ENCODE measurements at regions not wholly inside any gene's neighbourhood (a gene's known extent, or its start where the extent isn't known, plus 50 kb on each side); places are given as distances from the start of the nearest gene placed in this dataset.
A peak's percentile ranks its signal among the peaks of the same experiment; 100 is the strongest.
"Not testable (repeated sequence)": the region's sequence is repeated elsewhere in the genome, so short reads cannot be mapped to it uniquely, and the experiment has no call there.

DNA sequence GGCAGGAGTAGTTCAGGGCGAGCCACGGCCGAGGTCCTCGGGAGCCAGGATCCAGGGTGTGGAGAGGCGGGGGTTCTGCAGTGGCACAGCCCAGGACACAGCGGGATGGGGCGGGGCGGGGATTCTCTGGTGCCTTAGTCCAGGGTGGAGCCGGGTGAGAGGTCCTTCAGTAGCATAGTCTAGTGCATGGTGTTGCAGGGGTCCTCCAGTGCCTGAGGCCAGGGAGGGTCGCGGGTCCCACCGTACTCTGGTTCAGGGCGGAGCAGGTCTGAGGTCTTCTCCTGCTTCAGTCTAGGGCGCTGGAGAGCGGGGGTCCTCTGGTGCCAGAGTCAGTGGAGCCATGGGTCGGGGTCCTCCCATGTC, 131.1 kb downstream of the CCDC74A start:
- H3K27ac Mint-ChIP-seq = no peak overlapping the region
- no peaks in the 10 kb centered on the region for H3K9me3 Mint-ChIP-seq (ENCODE audit: low read depth)
- H3K4me3 Mint-ChIP-seq (ENCODE audit: low read depth) = no peak overlapping the region
- no peaks in the 10 kb centered on the region for H3K4me1 Mint-ChIP-seq (ENCODE audit: low read depth)
- no peak for DNase-seq (ENCODE audit: low spot score, unreplicated experiment)
- peaks cover 26% of the 10 kb centered on the region for H3K27me3 Mint-ChIP-seq
- no peaks in the 10 kb centered on the region for H3K36me3 Mint-ChIP-seq (ENCODE audit: insufficient read depth)
- TF ChIP-seq, protein P1, sequence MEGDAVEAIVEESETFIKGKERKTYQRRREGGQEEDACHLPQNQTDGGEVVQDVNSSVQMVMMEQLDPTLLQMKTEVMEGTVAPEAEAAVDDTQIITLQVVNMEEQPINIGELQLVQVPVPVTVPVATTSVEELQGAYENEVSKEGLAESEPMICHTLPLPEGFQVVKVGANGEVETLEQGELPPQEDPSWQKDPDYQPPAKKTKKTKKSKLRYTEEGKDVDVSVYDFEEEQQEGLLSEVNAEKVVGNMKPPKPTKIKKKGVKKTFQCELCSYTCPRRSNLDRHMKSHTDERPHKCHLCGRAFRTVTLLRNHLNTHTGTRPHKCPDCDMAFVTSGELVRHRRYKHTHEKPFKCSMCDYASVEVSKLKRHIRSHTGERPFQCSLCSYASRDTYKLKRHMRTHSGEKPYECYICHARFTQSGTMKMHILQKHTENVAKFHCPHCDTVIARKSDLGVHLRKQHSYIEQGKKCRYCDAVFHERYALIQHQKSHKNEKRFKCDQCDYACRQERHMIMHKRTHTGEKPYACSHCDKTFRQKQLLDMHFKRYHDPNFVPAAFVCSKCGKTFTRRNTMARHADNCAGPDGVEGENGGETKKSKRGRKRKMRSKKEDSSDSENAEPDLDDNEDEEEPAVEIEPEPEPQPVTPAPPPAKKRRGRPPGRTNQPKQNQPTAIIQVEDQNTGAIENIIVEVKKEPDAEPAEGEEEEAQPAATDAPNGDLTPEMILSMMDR (IDR thresholded peaks at IDR 0.05; ENCODE audit: unreplicated experiment) = no peak

DNA sequence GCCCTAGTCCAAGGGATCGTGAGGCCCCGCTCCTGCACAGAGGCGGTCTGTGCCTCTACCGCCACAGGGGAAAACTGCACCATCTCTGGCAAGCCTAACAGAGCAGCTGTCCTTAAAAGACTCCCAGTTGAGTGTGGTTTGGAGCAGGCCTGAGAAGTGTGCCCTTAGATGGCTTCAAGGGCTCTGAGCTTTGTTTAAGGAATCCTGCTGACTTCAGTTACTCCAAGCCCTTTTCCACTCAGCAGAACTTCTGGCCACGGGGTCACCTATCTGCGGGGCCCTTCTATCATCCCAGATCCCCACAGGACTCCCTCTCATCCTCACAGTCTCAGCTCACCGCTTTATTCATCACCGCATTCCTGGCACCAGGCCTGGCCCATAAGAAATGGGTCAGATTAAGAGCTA, 131.5 kb downstream of the CCDC74A start:
- Mint-ChIP-seq H3K27ac (no peak overlapping the region), H3K4me3 (ENCODE audit: low read depth) (no peak overlapping the region), H3K27me3 (peaks cover 24% of the 10 kb centered on the region), H3K4me1 (ENCODE audit: low read depth) (no peaks in the 10 kb centered on the region), H3K9me3 (ENCODE audit: low read depth) (no peaks in the 10 kb centered on the region), H3K36me3 (ENCODE audit: insufficient read depth) (no peaks in the 10 kb centered on the region)
- TF ChIP-seq, protein P1 (IDR thresholded peaks at IDR 0.05; ENCODE audit: unreplicated experiment) = no peak
- no peak for DNase-seq (ENCODE audit: low spot score, unreplicated experiment)

DNA sequence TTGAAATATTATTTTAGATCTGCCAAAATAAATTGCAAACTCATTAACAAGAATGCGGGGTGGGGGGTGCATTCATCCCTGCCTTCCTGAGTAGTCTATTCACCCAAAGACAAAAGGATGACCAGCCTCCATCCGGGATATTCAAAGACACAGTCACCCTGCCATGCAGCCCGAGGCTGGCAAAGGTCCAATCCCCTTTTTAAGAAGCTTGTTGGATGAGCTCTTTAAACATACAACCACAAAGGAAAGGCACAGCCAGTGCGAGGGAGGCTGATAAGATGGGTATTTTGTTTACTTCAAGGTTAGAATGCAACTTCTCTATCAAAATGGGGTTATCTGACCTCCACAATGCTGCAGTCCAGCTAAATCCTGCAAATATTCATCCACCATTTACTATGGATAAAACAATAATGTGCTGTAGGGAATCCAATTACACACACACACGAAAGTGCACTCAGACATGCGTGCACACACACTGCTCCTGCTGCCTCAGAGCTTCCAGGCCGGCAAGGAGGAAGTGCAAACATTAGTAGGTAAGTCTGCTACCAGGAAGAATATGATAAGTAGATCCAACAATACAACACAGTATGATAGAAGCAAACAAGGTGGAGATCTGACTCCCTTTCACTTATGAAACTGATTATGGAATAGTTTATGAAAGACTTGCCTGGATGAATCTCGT, 133.6 kb downstream of the CCDC74A start:
- not testable (repeated sequence) for H3K27ac Mint-ChIP-seq; H3K4me3 Mint-ChIP-seq (ENCODE audit: low read depth); H3K9me3 Mint-ChIP-seq (ENCODE audit: low read depth); H3K4me1 Mint-ChIP-seq (ENCODE audit: low read depth); DNase-seq (ENCODE audit: low spot score, unreplicated experiment); H3K36me3 Mint-ChIP-seq (ENCODE audit: insufficient read depth)
- peaks cover 19% of the 10 kb centered on the region for H3K27me3 Mint-ChIP-seq

DNA sequence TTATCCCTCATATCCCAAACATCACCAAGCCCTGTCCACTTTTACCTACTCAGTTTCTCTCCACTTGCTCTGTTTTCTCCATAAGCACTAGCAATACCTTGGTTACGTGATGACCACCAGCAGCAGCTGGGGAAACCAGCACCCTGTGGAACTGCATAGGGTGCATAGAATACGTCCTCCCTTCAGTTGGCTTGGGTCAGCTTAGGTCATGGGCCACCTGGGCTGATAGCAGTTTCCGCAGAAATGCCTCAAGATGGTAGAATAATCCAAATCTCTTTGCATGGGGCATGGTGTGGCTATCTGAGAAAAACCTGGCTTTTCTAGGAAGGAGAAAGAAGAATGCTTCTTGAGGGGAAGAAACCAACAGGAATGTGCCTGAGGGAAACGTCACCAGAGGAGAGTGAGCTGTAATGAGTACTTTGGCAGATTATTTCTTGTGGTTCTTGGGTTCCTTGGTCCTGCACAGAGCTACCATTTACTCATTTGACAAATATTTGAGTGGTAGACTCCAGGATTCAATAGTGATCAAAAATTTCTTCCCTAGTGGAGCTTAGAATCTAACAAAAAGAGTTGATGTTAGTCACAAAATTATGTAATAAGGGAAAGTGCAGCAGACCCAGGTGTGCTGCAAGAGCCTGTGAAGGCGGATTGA, 134.3 kb downstream of the CCDC74A start:
- H3K4me3 Mint-ChIP-seq (ENCODE audit: low read depth); H3K36me3 Mint-ChIP-seq (ENCODE audit: insufficient read depth); DNase-seq (ENCODE audit: low spot score, unreplicated experiment); H3K27ac Mint-ChIP-seq; H3K4me1 Mint-ChIP-seq (ENCODE audit: low read depth); H3K9me3 Mint-ChIP-seq (ENCODE audit: low read depth): not testable (repeated sequence)
- peaks cover 19% of the 10 kb centered on the region for H3K27me3 Mint-ChIP-seq

DNA sequence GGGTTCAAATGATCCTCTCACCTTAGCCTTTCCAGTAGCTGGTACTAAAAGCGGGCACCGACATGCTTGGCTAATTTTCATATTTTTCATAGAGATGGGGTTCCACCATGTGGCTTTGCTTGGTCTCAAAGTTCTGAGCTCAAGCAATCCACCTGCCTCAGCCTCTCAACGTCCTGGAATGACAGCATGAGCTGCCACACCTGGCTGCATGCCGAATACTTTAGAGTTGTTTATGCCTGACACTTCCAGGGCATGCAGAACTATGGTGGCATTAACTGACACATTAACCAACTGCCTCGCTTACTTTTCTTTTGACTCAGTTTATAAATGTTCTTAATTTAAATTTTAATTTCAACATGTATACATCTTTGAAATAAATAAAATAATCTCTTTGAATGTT, 135.8 kb downstream of the CCDC74A start:
- H3K9me3 Mint-ChIP-seq (ENCODE audit: low read depth) = not testable (repeated sequence)

DNA sequence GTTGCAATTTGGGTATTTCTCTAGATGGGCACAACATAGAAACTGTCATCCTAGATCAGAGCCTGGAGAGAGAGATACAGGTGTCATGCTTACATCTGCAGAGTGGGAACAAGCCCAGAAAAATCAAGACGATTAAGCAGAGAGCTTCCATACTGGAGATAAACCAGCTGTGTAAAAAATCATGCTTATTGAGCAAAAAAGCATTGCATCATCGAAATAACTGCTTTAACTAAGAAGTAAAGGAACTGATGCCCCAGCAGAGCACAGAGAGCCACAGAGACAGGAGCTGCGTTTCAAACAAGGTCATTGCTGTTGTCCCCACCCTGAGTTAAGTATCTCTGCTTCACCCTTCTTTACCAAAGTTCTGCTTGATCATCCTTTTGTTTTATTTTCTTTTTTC, 138.0 kb downstream of the CCDC74A start:
- not testable (repeated sequence) for H3K4me1 Mint-ChIP-seq (ENCODE audit: low read depth); H3K36me3 Mint-ChIP-seq (ENCODE audit: insufficient read depth); H3K4me3 Mint-ChIP-seq (ENCODE audit: low read depth); H3K9me3 Mint-ChIP-seq (ENCODE audit: low read depth); H3K27ac Mint-ChIP-seq; DNase-seq (ENCODE audit: low spot score, unreplicated experiment)
- peaks cover 25% of the 10 kb centered on the region for H3K27me3 Mint-ChIP-seq

More for the DNA sequence above, 135.8 kb downstream of the CCDC74A start:
- not testable (repeated sequence) for DNase-seq (ENCODE audit: low spot score, unreplicated experiment); H3K4me3 Mint-ChIP-seq (ENCODE audit: low read depth); H3K27ac Mint-ChIP-seq; H3K36me3 Mint-ChIP-seq (ENCODE audit: insufficient read depth); H3K4me1 Mint-ChIP-seq (ENCODE audit: low read depth)
- peaks cover 19% of the 10 kb centered on the region for H3K27me3 Mint-ChIP-seq

DNA sequence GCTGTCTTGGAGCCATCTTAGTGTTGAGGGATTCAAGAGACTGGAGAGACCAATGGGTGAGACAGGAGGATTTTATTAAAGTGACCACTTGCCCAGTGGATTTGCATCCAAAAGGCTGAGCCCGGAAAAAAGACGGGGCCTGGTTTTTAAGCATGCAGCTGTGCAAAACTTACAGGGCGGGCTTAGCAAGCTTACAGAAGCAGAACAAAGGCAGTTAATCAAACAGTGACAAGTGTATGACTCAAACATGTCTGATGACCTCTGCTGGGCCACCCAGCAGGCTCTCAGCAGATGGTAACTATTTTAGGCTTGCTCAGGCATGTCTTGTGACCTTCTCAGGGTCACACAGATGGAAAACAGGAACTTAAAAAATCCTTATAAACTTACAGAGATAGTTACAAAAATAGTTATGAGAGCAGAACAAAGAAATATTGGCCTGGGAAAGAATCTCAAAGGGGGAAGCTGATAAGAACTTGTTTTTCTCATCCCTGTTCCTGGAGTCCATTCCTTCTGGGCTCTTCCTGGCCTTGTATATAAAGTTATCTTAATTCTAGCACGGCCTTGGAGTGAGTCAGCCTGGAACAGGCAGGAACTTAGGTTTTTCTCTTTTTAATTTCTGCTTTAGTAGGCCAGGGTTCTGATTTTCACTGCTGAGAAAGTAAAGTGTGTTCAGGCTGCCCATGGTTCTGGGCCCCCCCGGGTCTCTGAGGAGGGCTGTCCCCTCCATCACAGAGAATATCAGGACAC, 141.3 kb downstream of the CCDC74A start:
- not testable (repeated sequence) for DNase-seq (ENCODE audit: low spot score, unreplicated experiment); H3K4me1 Mint-ChIP-seq (ENCODE audit: low read depth); H3K9me3 Mint-ChIP-seq (ENCODE audit: low read depth); H3K36me3 Mint-ChIP-seq (ENCODE audit: insufficient read depth); H3K27ac Mint-ChIP-seq; H3K4me3 Mint-ChIP-seq (ENCODE audit: low read depth)
- peaks cover 25% of the 10 kb centered on the region for H3K27me3 Mint-ChIP-seq

DNA sequence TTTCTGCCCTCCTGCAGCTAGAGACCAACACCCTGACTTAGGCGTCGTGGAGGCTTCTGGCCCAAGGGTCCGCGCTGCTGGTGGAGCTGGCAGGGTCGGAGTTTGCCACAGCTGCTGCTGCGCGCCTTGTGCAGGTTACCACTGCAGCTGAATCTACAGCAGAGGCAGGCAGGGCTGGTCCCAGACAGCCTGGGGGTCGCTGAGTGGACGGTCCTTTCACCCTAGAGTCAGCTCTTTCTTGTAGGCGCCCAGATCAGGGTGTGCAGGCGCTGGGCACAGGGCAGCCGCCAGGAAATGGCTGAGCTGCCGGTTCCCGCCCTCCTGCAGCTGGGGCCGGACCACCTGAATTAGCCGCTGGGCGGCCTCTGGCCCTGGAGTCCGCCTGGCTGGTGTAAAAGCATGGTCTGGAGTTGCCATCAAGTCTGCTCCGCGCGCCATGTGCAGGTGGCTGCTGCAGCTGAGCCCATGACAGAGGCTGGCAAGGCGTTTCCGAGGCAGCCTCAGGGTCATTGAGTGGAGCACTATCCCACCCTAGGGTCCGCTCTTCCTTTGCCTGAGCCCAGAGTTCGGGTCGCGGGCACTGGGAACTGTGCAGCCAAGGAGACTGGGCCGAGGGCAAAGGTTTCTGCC, 144.3 kb downstream of the CCDC74A start:
- not testable (repeated sequence) for H3K9me3 Mint-ChIP-seq (ENCODE audit: low read depth); H3K27ac Mint-ChIP-seq; H3K36me3 Mint-ChIP-seq (ENCODE audit: insufficient read depth); H3K4me1 Mint-ChIP-seq (ENCODE audit: low read depth); DNase-seq (ENCODE audit: low spot score, unreplicated experiment)
- Mint-ChIP-seq H3K4me3 (ENCODE audit: low read depth) (peak overlapping the region; percentile 52), H3K27me3 (peaks cover 43% of the 10 kb centered on the region)

Data from progenitor cell of endocrine pancreas (in vitro differentiated cells).